ENCODE measurements at regions not wholly inside any gene's neighbourhood (a gene's known extent, or its start where the extent isn't known, plus 50 kb on each side); places are given as distances from the start of the nearest gene placed in this dataset.

DNA sequence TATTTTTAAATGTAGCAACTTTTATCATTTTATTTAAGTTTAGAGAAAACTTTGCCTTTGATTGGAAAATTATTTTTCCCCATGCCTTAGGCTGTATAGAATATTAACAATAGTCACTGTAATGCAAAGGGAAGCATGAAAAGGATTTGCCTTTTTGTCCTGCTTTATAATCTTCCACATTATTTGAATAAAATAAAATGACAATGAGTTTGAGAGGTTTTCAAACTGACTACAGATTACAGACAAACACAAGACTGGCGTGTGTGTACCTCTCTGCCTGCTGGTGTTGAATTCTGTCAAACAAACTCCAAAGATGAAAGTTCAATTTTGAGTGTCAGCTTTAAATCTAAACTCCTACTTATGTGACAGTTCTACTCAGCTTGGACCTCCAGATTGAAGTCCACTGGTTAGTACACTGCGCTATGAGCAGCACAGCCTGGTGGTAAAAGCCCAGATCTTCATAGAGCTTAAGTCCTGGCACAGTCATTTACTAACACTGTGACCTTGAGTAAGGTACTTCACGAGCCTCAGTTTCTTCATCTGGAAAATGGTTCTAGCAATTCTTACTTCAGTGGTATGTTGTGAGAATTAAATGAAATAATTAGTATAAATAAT lies 98.3 kb upstream of the CPNE8 start:
- no peak for DNase-seq
- in situ Hi-C loops (cut with MboI; ENCODE audit: low pct_unique_long_range_greater_than_20kb, low sequenced_read_pairs), result no loop called here

GRCh38 chr12:39000370-39000769 lies 95.0 kb upstream of the CPNE8 start:
- in situ Hi-C loops (cut with MboI; ENCODE audit: low pct_unique_long_range_greater_than_20kb, low sequenced_read_pairs), result no loop called here
- DNase-seq, result no peak

- in situ Hi-C loops (cut with MboI; ENCODE audit: low pct_unique_long_range_greater_than_20kb, low sequenced_read_pairs), result no loop called here
- no peak for DNase-seq
Measured at GRCh38 chr12:38998887-38999482, 93.6 kb upstream of the CPNE8 start.

- in situ Hi-C loops (cut with MboI; ENCODE audit: low pct_unique_long_range_greater_than_20kb, low sequenced_read_pairs), result no loop called here
- DNase-seq, result no peak
Measured at GRCh38 chr12:38995249-38995648, 89.9 kb upstream of the CPNE8 start.

DNA sequence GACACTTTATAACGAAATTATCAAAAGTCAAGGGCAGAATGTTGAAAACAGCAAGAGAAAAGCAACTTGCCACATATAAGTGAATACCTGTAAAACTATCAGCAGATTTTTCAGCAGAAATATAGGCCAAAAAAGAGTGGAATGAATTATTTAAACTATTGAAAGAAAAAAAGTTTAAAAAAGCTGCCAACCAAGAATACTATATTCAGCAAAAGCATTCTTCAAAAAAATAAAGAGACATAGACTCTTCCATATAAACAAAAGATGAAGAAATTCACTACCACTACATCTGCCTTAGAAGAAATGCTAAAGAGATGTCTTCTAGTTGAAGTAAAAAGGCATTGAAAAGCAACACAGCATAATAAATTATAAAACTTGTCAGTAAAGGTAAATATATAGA lies 80.6 kb upstream of the CPNE8 start:
- DNase-seq, result no peak
- in situ Hi-C loops (cut with MboI; ENCODE audit: low pct_unique_long_range_greater_than_20kb, low sequenced_read_pairs), result no loop called here

DNA sequence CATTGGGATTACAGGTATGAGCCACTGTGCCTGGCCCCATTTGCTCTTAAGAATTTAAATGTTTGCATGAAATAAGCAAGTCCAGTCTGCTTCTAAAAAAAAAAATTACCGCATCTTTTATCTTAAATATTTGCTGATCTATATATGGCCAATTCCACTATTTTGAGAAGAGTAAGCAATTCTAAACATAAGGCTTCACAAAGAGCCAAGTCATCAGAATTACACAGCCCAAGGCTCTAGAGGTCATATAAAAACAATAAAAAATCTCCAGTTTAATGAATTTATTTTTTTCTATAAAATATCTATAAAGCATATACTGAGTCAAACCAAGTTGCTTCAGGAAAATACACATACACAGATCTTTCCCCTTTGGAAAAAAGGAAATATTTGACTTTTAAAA lies 79.0 kb upstream of the CPNE8 start:
- in situ Hi-C loops (cut with MboI; ENCODE audit: low pct_unique_long_range_greater_than_20kb, low sequenced_read_pairs), result no loop called here
- DNase-seq, result no peak

GRCh38 chr12:38983117-38983571 lies 77.8 kb upstream of the CPNE8 start:
- in situ Hi-C loops (cut with MboI; ENCODE audit: low pct_unique_long_range_greater_than_20kb, low sequenced_read_pairs), result no loop called here
- no peak for DNase-seq

DNA sequence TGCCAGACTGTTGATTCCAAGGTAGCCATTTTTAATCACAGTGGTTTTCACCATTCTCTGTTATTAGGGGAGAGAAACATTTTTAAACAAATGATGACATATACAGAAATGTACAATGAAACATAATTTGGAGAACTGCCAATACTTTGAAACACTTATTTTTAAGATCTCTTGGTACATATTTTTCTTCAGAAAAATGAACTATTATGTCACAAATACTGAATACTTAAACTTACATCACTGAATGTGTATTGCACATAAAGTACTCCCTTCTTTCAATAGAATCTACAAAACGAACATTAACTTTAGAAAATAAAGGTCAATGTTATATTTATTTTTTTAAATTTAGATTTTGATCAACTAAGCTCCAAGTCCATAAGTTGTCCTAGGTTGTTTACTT lies 71.7 kb upstream of the CPNE8 start:
- DNase-seq, result no peak
- in situ Hi-C loops (cut with MboI; ENCODE audit: low pct_unique_long_range_greater_than_20kb, low sequenced_read_pairs), result no loop called here

- no peak for DNase-seq
- in situ Hi-C loops (cut with MboI; ENCODE audit: low pct_unique_long_range_greater_than_20kb, low sequenced_read_pairs), result no loop called here
Measured at GRCh38 chr12:38969706-38970105, 64.3 kb upstream of the CPNE8 start.

- in situ Hi-C loops (cut with MboI; ENCODE audit: low pct_unique_long_range_greater_than_20kb, low sequenced_read_pairs), result no loop called here
- no peak for DNase-seq
Measured at GRCh38 chr12:38961683-38962082, 56.3 kb upstream of the CPNE8 start.

DNA sequence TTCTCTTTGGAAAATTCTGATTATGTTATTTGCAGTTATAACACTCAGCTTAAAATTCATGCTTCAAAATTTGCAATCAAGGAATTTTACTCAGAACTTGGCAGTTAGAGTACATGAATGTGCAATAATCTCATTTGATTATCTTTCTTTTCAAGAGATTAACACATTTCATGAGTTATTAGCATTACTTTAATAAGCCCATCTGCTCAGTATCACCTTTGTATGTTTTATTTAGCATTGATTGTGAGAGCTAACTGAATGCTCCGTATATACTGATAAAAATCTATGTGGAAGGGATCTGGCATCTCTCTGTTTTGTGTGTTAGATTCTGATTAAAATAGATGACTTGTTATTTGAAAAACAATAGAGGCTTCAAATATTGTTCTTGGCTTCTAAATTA lies 55.6 kb upstream of the CPNE8 start:
- in situ Hi-C loops (cut with MboI; ENCODE audit: low pct_unique_long_range_greater_than_20kb, low sequenced_read_pairs), result no loop called here
- DNase-seq, result no peak

DNA sequence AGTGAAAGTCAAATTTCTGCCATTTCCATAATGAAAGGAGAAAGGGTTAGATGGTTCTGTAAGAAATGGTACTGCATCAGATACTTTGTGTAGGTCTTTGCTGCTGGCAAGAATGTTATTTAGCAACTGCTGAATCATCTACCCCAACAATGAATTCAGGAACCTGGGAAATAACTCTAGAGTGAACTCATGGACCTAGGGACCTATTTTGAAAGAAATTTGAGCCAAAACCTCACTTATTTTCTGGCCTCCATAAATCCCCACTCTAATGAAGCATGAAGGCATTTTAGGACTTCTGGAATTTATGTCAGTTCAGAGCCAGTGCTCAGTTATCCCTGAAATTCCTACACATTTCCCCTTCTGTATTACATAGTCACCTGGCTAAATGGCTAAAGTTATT lies 50.9 kb upstream of the CPNE8 start:
- no peak for DNase-seq
- in situ Hi-C loops (cut with MboI; ENCODE audit: low pct_unique_long_range_greater_than_20kb, low sequenced_read_pairs), result no loop called here
